HG03571 (cell line): ENCODE measurements at regions not wholly inside any gene's neighbourhood (a gene's known extent, or its start where the extent isn't known, plus 50 kb on each side); places are given as distances from the start of the nearest gene placed in this dataset.
"Not testable (repeated sequence)": the region's sequence is repeated elsewhere in the genome, so short reads cannot be mapped to it uniquely, and the experiment has no call there.

ENCODE experiments used
- ATAC-seq: cut with Tn5 transposase; IDR thresholded peaks from one replicate; pipeline ENCODE4 v1.9.1; 2021; ENCODE audit not compliant: unreplicated experiment

DNA sequence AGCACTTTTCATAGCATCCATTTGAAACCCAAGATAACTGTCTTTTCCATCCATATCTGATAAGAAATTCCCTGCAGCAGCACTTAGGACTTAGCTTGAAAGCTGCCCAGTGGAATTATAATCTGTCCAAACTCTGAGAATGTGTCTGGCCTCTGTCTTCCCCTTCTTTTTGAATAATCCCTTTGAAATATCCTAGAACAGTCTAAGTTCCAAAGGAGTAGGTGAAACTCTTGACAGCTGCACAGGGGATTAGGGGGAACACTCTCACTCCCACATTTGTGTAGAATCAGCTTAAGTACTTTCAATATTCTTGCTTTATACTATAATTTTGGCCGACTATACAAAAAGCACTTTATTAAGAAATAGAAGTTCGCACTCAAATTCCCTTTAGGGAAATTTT lies 157.7 kb downstream of the PAPSS1 start:
- ATAC-seq = no peak

DNA sequence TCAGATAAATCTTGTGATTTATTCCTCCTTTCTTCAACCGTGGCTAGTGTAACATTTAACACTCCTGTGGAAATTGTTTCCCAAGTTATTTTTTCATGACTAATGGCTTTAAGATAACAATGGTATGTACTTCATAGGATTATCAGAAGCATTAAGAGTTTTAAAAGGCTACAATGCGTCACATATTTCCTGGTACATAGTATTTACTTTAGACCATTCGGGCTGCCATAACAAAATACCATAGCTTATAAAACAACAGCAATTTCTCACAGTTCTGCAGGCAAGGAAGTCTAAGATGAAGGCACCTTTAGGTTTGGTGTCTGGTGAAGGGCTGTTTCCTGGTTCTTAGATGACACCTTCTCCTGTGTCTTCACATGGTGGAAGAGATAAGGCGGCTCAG lies 158.6 kb downstream of the PAPSS1 start:
- ATAC-seq = no peak

DNA sequence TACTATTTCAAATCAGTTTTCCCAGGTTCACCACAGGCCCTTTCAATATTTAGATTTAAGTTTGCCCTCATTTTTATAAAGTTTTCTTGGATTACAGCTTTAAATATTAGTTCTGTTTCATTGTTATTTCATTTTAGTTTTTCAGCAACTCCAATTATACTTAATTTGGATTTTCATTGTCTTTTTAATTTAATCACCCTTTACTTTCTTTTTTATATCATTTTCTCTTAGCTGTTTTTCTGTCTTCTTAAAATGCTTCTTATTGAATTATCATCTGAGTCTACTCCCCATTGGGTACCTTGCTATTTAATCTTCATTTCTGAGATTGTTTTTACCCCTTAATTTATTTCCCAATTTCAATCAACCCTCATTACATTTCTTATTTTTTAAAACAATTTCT lies 160.4 kb downstream of the PAPSS1 start:
- no peak for ATAC-seq

DNA sequence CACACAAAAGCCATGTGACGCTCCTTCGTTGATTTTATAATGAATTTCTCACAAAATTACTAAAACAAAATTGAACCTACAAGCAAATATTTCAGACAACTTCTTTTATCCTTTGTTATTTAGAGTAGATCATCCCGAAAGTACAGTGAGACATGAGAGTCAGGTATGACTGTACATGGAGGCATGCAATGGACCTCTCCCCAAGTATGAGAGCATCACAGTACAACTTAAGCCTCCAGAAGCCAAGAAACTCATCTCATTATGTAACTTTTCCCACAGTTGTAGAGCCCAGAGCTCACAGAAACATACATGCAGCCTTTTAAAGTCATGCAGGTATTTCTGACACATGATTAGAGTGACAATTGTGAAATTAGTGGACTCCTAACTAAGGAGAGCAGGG lies 167.7 kb downstream of the PAPSS1 start:
- no peak for ATAC-seq

DNA sequence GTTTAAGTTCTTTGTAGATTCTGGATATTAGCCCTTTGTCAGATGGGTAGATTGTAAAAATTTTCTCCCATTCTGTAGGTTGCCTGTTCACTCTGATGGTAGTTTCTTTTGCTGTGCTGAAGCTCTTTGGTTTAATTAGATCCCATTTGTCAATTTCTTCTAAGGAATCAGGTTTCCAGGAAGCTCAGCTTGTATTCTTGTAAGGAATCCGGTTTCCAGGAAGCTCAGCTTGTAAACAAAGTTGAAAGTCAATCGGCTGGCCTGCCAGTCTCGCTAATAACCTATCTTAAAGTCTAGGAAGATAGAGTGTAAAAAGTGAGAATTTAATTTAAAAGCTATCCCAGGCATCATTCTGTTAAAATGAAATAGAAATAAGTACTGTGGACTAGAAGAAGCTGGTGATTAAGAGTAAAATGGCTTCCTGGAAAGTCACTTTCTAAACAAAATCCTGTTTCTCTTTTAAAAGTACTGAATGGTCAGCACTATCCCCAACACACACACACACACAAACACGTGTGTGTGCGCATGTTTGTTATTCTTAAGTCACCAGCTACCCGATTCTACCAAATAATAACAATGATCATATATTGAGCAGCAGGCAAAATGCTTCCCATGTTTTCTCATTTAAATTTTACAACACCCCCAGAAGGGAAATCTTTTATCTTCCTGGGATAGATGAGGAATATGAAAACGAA lies 171.7 kb downstream of the PAPSS1 start:
- ATAC-seq = no peak

DNA sequence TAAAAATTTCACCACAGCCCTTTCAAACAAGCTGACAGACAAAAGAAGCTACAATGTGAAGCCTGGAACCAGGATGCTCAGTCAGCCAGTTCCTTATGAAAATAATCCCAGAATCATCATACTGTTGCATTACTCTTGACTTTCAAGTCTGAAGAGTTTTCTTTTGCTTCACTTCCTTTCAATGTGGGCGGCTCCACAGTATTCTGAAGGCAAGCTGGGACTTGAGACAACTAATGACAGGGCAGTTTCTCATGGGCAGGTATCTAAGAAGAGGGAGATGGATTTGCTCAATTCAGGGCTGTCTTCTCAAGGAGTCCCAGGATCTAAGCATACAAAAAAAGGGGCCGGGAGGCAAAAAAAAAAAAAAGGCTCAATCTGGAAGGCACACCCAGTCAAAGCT lies 173.4 kb downstream of the PAPSS1 start:
- ATAC-seq = no peak

DNA sequence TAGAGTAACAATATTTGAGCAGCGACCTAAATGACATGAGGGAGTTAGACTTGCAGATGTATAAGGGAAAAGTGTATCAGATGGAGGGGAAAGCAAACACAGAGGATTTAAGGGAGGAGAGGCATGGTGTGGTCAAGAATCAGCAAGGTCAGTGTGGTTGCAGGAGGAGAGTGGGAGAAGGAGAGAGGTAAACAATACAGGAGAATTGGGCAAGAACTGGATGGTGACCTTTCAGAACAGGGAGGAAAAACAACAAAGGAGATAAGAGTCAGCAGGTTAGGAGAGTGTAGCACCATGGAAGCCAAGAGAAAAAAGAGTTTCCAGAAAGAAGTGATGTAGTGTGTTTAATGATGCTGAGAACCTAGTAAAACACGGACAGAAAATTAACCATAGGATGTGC lies 178.5 kb downstream of the PAPSS1 start:
- no peak for ATAC-seq

DNA sequence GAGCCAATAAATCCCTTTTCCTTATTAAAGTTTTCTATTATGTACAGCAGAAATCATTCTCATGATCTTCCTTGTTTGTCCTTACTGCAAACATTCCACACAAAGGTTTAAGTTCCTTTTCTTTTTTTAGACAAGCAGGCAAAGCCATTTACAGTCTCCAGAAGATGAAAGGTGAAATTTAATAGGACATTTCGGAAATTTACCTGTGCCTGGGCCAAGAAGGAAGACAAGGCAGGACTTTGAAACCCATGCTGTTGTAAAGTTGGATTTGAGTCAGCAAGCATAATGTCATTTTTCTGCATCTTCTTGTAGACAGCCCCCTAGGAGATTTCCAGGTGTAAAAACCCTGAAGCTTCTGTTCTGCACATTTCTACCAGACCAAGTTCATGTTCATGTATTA lies 188.1 kb downstream of the PAPSS1 start:
- ATAC-seq = no peak

DNA sequence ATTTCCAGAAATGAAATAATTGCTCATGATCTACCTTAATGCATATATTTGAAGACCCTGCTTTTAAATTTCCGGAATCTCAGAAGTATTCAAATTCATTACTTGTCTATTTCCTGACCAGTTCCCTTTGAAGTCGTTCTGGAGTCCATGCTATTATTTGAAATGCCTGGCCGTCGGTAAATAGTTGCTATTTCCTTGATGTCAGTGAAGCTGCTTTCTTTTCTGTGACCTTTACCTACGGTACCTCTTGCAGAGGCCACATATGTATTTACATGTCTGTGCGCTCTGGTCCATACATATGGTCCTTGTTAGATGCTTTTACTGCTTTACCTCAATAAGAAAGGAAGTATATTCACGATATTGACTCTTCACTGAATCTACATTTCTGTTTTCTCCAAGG lies 199.7 kb downstream of the PAPSS1 start:
- no peak for ATAC-seq

DNA sequence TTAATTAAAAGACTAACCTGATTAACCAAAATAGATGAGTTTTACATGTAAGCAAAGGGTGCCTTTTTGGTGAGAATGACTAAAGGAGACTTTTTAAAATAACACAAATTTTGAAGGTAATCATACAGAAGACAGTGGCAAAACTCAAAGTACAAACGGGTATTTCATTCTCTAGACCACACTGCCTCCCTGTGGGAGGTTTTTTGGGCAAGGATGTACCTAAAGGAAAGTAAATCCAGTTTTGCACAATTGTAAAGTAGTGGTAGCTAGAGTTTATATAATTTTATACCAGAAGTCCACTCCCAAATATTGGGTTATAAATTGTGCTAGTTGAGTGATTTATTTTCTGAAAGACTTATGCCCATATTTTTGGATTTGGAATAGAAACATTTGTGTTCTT lies 201.0 kb downstream of the PAPSS1 start:
- ATAC-seq = no peak

DNA sequence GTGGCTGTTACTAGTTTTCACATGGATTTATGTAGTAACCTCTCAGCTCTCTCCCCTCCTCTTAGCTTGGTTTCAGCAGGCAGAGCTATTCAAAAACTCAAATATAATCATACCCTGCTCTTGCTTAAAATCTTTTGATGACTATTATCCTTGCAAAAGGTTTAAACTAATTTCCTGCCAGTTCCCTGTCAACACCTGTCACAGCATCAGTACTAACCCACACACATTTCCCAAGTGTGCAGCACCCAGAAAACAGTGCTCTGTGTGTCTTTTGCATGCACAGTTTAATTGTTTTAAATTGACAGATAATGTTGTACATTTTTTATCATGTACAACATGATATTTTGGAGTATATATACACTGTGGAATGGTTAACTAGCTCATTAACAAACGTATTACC lies 202.0 kb downstream of the PAPSS1 start:
- no peak for ATAC-seq

DNA sequence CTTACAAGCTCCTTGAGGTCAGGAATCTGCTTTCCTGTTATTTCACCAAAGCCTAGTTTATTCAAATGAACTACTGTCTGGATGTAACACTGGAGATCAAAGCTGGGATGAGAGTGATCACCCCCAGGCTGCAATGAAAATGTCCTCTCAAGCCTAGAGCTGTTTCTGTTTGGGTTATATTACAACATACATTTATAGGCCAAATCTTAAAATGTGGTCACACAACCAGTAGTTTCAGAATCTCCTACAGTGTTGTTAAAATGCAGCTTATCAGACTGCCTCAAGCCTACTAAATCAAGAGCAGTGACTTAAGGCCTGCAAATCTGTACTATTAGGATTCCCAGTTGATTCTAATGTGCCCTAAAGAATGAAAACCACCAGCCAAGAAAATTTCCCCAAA lies 207.5 kb downstream of the PAPSS1 start:
- no peak for ATAC-seq

DNA sequence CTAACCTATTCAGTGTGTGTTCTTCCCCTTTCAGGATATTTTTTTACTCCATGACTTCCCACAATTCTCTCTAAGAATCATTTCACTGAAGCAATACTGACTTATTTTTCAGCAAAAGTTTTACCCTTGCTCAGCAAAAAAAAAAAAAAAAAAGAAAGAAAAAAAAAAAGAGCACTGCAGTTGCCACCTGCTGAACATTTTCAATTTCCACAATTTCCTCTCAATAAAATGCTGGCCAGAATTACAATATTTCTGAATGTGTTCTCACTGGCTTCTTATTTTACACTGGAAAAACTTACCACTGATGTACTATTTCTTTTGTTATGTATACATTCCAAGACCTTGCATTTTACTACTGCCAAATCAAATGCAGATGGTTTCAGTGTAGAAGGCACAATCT lies 210.4 kb downstream of the PAPSS1 start:
- no peak for ATAC-seq

DNA sequence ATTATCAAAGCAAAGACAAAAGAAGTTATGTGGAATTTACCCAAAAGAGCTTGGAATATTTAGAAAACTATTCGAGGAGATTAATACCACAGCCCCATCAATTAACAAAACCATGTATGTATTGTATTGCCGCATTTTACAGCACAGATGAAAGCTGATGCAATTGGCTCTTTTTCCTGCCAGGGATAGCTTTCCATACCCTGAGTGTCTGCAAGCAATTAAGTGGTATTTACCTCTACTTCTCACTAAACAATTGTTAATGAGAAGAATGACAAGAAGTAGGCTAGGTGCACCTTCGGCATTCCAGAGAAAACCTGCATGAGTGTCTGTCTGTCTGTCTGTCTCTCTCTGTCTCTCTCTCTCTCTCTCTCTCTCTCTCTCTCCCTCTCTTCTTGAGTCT lies 219.5 kb downstream of the PAPSS1 start:
- no peak for ATAC-seq

DNA sequence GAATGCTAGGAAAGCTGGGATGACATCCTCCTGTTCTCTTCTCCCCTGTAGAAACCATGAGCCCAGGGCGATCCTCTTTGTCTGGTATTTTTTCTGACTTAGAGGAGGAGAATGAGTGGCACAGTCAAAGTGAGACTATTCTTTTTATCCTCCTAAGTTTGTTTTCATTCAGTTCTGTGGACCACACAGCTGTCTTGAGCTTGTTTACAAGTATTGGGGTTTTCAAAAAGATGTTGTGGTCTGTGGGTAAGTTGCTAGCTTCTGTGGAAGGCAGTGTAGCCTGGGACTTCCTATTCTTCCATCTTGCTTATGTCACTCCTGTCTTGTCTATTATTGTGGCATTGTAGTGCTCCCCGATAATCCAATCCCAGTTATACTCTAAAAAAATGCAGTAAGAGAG lies 223.0 kb downstream of the PAPSS1 start:
- ATAC-seq = no peak

DNA sequence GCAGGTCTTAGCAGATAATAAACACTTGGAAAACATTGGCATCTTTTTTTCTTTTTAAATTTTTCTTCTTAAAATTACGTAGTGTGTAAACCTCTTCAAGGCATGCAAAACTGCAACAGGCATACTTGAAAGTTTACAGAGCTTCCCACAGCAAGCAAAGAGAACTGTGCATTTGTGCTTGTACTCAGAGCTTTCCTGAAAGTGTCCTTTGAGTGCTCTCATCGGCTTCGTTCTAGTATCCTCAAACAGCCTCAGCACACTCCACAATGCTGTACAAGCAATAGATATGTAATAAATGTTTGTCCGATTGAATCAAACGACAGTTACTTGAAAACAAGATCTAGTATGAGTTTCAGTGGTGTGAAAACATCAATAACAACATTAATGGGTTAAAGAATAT lies 227.5 kb downstream of the PAPSS1 start:
- ATAC-seq = no peak

DNA sequence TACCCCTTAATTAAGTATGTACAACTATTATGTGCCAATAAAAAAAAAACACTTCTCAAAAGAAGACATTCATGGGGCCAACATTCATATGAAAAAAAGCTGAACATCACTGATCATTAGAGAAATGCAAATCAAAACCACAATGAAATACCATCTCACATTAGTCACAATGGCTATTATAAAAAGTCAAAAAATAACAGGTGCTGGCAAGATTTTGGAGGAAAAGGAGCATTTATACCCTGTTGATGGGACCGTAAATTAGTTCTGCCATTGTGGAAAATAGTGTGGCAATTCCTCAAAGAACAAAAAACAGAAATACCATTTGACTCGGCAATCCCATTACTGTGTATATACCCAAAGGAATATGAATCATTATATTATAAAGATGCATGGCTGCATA lies 229.9 kb downstream of the PAPSS1 start:
- ATAC-seq = no peak

DNA sequence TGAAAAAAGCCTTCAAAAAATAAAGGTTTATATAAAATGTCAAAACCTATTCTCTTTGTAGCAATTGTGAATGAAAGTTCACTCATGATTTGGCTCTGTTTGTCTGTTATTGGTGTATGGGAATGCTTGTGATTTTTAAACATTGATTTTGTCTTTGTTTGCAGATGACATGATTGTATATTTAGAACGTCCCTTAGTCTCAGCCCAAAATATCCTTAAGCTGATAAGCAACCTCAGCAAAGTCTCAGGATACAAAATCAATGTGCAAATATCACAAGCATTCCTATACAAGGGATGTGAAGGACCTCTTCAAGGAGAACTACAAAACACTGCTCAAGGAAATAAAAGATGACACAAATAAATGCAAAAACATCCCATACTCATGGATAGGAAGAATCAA lies 236.4 kb downstream of the PAPSS1 start:
- not testable (repeated sequence) for ATAC-seq

DNA sequence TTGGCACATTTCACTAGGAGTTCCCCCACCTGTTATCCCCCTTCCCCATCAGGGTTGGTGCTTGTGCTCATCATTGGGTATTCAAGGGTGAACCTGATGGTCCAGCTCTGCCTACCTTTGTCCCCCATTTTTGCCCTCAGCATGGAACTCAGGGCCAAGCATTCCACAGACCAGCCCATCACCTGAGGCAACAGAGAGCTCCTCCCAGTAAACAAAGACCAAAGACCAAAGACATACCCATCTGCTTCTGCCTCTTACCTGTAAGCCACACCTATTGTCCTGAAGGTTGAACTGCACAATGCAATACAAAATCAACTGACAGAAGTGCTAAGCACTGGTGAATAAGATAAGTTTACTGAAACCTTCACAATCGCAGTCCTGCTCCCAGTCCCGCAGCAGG lies 237.5 kb downstream of the PAPSS1 start:
- ATAC-seq = no peak

DNA sequence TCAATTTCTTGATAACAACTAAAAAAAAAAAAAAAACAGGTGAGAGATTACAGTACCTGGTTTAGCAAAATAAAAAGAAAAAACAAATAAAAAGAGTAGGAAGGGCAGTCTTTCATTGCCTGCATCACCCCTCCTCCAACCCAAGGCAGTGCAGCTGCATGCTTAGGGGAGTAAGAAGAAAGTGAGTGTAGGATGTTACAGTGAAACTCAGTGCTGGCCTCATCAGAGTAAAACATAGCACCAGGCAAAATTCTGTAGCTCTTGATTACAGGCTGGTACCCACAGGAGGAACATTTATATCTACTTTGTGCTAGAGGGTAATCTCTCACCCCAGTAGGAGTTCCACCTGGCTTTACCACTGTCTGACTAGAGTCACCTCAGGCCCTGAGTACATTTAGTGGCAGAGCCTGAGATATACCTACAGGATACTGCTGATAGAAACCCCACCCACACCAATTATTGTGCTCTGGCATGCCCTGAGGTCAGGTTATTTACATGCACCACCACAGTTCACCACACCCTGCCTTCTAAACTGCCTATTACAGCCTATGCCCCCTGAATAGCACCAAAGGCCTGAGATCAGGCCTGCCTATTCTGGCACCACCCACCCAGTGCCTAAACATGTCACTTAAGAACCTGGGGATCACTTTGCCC lies 241.6 kb downstream of the PAPSS1 start:
- ATAC-seq = no peak

DNA sequence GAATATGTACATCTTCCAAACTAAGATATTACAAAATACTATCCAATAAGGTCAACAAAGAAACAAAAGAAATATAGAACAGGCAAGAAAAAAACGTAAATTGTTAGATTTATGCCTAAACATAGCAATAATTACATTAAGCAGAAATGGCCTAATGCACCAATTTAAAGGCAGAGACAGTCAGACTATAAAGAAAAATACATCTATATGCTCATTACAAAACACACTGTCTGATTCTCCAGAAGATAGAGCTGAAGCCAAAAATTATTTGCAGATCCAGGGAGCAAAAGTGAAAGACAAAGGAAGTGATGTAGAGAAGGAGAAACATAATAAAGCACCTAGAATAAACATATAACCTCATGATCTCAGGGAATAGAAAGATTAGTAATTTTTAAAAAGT lies 246.9 kb downstream of the PAPSS1 start:
- ATAC-seq = no peak

DNA sequence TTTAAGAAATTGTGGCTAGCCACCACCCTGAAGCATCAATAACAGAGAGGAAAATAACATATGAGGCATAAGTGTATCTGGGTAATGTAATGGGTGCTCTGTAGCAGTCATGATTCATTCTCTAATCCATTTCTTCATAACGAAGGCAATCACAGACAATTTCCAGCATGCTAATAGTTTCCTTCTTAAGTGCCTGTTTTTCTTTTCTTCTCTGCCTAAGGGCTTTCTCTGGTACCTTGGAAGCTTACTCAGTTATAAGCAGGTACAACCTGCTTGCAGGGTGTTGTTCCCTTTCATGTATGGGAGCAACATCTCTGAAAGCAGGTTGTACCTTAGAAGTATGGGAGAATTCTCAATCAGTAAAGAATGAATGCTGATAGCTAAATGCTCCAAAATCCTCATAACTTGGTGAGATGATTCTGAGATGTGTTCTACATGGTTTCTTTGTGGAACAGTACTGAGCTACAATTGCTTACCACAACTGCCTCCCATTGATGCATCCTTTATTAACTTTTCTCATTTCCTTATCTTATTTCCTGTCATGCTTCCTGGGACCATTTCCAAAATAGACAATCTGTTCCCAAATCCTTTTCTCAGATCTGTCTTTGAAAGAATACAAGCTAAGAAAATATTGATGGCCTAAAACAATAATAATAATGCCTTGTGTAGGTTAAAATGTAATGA lies 247.6 kb downstream of the PAPSS1 start:
- ATAC-seq = no peak

DNA sequence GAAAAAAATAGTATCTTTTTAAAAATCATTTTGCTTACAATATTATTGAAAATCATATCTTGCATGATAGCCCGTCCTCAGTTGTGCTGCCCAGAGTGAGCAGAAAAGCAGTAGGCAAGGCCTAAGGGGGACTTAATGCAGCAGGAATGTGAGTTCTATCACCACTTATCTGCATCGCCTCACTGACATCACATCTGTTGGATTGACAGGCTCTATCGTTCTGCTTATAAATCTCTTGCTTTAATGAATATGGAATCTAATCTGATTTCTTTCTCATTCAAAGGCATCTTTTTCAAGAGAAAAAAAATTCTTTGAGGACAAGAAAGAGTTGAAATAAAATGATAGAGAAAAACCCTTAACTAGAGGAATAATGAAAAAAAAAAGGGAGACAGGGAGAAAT lies 249.9 kb downstream of the PAPSS1 start:
- ATAC-seq = no peak
